ENCODE measurements at regions not wholly inside any gene's neighbourhood (a gene's known extent, or its start where the extent isn't known, plus 50 kb on each side); places are given as distances from the start of the nearest gene placed in this dataset.

DNA sequence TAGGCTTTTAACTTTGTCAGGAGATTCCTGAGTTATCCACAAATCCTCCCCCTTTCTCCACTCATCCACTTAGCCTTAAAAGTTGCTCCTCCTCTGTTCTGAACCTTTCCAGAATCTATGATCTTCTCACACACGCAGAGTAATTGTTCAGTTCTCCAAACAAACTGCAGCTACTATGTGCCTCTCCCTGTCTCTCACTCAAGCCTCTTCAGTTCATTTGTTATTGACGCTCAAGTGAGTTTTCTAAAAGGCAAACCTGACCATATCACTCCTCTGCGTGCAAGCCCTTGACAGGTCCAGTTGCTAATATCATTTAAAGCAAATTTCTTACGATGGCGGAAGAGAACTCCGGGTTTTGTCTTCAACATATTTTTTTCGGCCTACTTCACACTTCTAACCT, 1169.7 kb upstream of the TENM4 start:
- TF ChIP-seq POLR2AphosphoS5 (IDR thresholded peaks at IDR 0.05) = no peak
- TF ChIP-seq, protein P1, sequence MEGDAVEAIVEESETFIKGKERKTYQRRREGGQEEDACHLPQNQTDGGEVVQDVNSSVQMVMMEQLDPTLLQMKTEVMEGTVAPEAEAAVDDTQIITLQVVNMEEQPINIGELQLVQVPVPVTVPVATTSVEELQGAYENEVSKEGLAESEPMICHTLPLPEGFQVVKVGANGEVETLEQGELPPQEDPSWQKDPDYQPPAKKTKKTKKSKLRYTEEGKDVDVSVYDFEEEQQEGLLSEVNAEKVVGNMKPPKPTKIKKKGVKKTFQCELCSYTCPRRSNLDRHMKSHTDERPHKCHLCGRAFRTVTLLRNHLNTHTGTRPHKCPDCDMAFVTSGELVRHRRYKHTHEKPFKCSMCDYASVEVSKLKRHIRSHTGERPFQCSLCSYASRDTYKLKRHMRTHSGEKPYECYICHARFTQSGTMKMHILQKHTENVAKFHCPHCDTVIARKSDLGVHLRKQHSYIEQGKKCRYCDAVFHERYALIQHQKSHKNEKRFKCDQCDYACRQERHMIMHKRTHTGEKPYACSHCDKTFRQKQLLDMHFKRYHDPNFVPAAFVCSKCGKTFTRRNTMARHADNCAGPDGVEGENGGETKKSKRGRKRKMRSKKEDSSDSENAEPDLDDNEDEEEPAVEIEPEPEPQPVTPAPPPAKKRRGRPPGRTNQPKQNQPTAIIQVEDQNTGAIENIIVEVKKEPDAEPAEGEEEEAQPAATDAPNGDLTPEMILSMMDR (IDR thresholded peaks at IDR 0.05) = no peak

Data from sigmoid colon (tissue), 4 donors.